GM19035 (cell line): ENCODE measurements at regions not wholly inside any gene's neighbourhood (a gene's known extent, or its start where the extent isn't known, plus 50 kb on each side); places are given as distances from the start of the nearest gene placed in this dataset.
"Not testable (repeated sequence)": the region's sequence is repeated elsewhere in the genome, so short reads cannot be mapped to it uniquely, and the experiment has no call there.

Experiments
- ATAC-seq: cut with Tn5 transposase; IDR thresholded peaks from one replicate; pipeline ENCODE4 v1.9.1; 2021; ENCODE audit not compliant: unreplicated experiment

GRCh38 chr16:87207509-87207908 is 109.7 kb downstream of the C16orf95 start:
- no peak for ATAC-seq

GRCh38 chr16:87207965-87208364 is 109.2 kb downstream of the C16orf95 start:
- no peak for ATAC-seq

GRCh38 chr16:87208968-87209367 is 108.2 kb downstream of the C16orf95 start:
- ATAC-seq: not testable (repeated sequence)

GRCh38 chr16:87209808-87210512 is 107.2 kb downstream of the C16orf95 start:
- no peak for ATAC-seq

- ATAC-seq: no peak
Observed at GRCh38 chr16:87210894-87211293, 106.3 kb downstream of the C16orf95 start.

GRCh38 chr16:87212026-87212425 is 105.2 kb downstream of the C16orf95 start:
- no peak for ATAC-seq

GRCh38 chr16:87213536-87213935 is 103.7 kb downstream of the C16orf95 start:
- no peak for ATAC-seq

GRCh38 chr16:87216148-87216840 is 100.9 kb downstream of the C16orf95 start:
- no peak for ATAC-seq

GRCh38 chr16:87216841-87217275 is 100.3 kb downstream of the C16orf95 start:
- no peak for ATAC-seq

- not testable (repeated sequence) for ATAC-seq
Observed at GRCh38 chr16:87217802-87218201, 99.4 kb downstream of the C16orf95 start.

GRCh38 chr16:87218281-87219055 is 98.7 kb downstream of the C16orf95 start:
- no peak for ATAC-seq

GRCh38 chr16:87219287-87219909 is 97.8 kb downstream of the C16orf95 start:
- no peak for ATAC-seq

- no peak for ATAC-seq
Observed at GRCh38 chr16:87221633-87222032, 95.6 kb downstream of the C16orf95 start.

GRCh38 chr16:87222335-87222734 is 94.9 kb downstream of the C16orf95 start:
- ATAC-seq: no peak

- no peak for ATAC-seq
Observed at GRCh38 chr16:87223656-87224248, 93.4 kb downstream of the C16orf95 start.

- no peak for ATAC-seq
Observed at GRCh38 chr16:87226926-87227295, 90.3 kb downstream of the C16orf95 start.

- ATAC-seq: no peak
Observed at GRCh38 chr16:87227296-87227951, 89.8 kb downstream of the C16orf95 start.

- ATAC-seq: no peak
Observed at GRCh38 chr16:87228363-87228762, 88.8 kb downstream of the C16orf95 start.

GRCh38 chr16:87229230-87230188 is 87.7 kb downstream of the C16orf95 start:
- ATAC-seq: no peak
